Nucleus accumbens (tissue), 56 donors: ENCODE measurements at regions not wholly inside any gene's neighbourhood (a gene's known extent, or its start where the extent isn't known, plus 50 kb on each side); places are given as distances from the start of the nearest gene placed in this dataset.

Experiments
- DNase-seq, 56 donors: peaks; one replicate each; lab custom pipeline; 2025; lab: John Stamatoyannopoulos, UW

DNA sequence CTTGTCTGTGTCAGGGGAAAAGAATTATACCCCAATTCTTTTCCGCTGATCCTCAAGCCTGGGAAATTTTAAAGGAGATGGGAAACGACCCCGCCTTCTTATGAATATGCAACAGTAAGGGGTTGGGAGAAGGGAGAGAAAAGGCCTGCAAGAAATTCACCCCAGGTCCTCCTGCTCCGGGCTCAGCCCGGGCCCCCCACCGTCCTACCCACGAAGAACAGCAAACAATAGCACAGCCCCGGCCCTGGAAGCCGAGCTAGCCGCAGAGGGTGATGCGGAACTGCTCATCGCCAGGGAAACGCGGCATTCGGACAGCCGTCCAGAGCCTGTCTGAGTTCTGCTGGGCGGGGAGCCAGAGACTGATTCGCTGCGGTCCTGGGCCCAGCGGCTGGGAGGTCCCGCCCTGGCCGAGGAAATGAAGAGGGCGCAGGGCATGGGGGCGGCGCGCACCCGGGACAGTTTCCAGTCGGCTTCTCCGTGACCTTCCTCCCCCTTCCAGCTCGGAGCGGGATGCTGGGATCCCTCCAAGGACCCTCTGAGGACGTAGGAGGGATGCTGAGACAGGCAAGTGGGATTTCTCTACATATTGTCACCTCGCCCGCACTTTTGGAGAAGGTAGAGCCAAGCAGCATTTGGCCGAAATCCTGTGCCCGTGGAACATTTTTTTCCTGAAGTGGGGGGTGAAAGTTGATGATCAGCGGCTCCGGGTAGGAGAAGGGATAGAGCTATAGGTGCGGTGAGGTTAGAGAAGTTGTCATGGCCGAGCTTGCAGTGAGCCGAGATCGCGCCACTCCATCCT, 82.3 kb upstream of the C1QTNF9B start:
- DNase-seq: peak; percentile 18 to 90 (median 72)

DNA sequence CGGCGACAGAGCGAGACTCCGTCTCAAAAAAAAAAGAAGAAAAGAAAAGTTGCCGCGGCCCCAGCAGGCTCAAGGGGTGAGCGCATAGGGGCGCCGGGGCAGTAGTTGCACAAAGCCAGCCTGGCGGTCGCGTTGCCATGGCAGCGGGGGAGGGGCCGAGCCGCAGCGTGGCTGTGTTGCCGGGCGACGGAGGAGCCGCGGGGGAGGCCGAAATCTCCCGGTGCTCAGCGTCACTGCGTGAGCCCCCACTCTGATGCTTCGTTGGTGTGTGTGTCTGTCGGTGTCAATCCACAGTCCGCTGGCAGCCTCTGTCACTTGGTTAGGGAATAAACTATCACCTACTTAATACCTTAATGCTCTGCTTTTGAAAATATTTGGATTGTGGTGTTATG, 82.9 kb upstream of the C1QTNF9B start:
- peak; percentile 33 to 96 (median 84) for DNase-seq

DNA sequence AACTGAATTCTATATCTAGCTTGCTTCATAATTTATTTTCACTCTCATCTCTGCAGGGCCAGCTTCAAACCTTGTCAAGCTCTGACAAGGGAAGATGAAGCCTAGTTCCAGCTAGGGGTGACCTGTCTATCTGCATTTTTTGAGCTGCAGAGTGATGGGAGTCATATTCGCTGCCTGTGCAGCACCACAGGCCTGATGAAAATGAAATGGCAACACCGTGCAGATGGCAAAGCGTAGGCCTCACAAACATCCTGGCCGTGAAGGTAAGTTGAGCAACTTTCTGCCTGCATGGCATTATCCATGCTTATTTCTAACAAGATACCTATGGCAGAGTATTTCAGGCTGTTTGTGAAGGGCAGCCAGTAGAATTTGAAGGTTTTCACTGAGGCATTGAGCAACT, 86.4 kb upstream of the C1QTNF9B start:
- no peak for DNase-seq

DNA sequence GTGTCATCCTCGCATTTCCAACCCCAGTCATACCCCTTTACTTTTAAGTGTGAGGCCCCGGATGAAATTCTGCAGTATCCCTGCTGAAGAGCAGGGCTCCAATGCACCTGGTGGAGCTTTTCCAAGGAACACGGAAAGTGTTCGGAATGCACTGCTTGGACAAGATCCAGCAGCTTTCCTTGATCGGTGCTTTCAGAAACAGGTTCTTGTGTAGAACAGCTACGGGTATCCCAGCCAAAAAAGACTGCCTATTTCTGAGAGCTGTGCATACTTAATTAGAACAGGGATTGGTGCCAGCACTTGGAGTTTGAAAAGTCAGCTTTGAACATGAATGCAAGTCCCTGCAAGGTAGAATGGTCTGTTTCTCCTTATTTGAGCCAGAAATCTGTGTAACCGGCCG, 87.2 kb upstream of the C1QTNF9B start:
- peak in 2 of 56 donors; percentile 20 to 33 for DNase-seq

DNA sequence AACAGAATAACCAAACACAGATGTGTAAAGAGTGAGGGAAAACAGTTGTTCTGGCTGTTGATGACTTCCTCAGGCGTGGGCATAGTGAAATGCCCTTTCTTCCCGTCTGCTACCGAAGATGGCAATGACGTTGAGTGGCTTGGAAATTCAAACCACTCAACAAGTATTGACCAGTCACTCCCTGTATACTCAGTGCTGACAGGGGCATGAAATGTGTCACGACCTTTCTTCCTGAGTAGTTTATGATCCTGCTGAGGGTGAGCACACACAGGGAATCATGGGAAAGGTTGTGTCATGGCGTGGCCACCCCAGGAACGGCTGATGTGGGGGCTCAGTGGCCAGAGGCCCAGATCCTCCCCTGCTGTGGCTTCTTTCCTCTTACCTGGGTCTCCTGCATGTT, 87.8 kb upstream of the C1QTNF9B start:
- DNase-seq: no peak

DNA sequence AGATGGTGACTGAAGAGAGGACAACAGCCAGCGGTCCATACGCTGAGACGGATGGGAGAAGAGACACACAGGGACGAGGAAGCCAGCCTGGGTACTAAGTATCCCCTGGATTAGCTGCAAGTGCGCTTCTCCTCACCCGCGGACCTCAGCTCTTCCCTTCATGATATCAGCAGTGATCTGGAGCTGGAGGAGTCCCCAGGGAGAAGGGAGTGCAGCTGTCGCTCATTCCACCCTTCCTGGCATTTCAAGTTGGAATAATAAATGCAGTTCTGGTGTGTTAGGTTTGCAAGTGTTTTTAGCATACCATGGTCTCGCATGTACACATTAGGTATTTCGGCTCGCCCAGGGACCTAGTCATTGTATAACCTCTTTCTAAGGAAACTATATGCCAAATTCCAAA, 88.5 kb upstream of the C1QTNF9B start:
- DNase-seq: no peak

DNA sequence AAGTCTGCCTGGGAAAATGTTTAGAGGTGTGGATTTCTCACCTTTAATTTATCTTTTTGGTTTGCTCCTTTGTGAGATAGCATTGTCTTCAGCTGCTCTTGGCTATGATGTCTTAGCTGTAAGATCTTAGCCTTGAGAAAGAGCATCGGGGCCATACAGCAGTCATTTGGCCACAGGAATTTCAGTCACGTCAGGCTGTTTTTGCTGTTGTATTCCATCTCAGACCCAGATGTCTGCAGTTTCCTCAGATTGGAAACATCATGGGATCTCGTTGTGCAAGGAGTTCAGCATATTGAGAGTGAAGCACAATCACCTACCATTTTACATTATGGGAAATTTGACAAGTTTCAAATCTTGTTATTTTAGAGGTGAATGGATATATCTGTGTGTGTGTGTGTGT, 89.3 kb upstream of the C1QTNF9B start:
- no peak for DNase-seq

DNA sequence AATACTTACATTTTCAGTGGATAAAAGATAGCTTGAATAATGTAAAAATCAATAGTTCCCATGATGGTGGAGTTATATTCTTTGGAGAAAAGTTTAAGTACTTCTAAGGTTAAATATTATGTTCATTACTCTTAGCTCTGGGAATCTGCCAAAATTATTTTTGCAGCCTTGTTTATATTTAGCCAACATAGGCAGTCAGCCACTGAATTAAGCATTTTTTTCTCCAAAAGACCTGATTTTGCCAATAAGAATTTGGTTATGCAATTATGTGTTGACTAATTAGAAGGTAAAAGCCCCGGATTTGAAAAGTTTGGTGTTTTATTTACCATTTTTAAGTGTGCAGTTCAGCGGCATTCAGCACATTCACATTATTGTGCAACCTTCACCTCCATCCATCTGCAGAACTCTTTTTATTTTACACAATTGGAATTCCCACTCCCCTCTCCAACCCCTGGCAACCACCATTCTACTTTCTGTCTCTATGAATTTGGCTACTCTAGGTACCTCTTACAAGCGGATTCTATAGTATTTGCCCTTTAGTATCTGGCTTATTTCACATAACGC, 90.1 kb upstream of the C1QTNF9B start:
- DNase-seq: no peak

DNA sequence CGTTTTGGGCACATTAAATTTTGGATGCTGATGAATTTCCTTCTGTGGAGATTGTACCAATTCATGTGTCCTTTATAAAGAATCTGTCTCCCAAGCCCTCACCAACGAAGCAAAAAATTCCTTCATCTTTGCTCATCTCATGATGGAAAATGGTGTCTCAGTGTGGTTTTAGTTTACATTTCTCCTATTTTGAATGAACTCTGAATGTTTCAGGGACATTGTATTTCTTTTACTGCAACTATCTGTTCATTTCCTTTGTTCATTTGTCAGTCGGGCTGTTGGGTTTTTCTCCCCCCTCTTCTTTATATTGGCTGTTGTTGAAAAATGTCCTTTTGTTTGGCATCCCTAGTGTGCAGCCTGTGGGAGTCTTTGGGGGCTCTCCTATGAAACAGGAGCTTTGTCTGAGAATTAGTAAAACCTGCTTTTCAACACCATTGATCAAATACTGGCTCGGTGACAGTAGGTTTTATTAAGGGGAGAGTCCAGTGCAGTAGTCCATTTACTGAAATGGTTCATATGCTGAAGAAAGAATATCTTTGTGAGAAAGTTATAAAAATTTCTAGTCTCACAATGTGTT, 91.3 kb upstream of the C1QTNF9B start:
- no peak for DNase-seq

DNA sequence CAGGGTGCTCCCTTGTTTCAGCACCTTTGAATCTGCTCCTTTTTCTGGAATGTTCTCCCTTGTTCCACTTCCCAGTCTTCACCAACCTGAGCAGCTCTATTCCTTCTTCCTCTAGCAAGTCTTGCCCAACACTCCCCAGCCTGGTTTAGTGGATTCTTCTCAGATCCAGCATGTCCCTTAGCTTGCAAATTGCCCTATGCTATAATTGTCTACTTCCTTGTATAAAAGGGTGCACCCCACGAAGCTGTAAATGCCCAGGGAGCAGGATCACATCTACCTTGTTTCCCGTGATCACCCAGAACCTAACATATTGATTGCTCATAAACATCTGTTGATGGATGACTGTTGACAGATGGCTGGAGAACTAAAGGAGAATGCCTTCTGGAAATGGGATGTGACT, 93.2 kb upstream of the C1QTNF9B start:
- no peak for DNase-seq

DNA sequence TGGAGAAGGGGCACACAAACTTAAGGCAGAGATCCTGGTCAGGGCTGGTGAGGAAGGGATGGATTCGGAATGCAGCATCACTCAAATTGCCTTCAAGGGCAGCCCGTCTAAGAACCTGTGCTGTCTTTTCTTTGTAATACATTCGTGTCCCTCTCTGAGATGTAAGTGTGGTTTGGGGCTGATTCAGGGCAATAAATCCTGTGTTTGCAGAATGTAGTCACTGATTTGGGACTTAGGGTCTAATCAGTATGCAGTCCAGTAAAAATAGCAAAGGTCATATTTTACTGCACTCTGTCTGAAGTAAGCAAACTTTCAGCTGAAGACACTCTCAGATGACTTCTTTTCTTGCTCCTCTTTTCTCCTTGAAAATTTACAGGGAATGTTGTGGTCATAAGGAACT, 93.8 kb upstream of the C1QTNF9B start:
- DNase-seq: no peak

DNA sequence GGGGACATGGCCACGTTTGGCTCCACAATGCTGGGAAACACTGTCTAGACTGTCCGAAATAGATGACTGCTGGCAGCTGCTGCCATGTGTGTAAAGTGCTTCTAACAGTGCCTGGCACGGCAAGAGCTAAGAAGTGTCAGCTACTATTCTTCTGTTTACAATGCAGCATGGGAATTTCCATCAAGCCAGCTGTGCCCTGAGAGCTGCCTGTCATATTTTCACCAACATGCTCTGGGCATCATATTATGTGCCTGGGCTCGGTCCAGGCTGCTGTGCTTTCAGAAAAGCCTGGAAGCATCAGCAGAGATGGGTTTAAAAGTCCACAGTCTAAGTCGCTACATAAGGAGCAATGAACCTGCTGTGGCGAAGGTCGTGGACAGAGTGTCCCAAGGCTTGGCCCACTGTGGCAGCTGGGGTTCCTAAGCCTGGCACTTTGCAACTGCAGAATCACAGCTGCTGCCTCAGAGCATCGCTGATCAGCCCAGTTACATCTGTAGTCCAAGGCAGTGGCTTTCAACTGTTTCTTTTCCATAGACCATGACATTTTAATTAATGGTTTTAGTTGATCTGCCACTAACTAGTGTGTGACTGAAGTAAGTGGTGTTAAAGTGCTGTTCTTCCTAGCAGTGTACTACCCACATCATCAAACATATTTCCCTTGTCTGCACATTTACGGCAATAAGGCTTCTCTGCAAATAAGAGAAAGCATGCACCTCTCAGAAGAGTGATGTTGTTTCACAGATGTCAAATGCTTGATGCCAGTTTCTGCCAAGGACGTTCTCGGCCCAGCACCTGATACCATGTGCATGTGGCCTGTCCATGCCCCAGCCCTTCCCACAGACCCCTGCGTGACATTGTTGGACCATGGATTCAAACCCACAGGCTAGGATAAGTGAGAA, 95.7 kb upstream of the C1QTNF9B start:
- DNase-seq: peak in 54 of 56 donors; percentile 21 to 94 (median 78)

DNA sequence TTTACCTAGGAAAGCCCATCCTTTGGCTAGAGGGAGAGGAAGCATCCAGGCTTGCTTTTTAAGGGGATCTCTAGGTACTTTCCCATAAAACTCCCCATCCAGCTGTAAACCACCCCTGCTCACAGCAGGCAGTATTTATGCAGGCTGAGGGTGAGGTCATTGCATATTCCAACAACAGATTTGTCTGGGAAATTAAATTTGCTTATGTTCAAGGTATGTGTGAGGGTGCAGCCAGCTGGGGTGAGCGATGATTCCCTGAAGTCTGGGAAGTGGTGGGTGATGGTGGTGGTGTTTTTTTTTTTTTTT, 96.3 kb upstream of the C1QTNF9B start:
- no peak for DNase-seq

DNA sequence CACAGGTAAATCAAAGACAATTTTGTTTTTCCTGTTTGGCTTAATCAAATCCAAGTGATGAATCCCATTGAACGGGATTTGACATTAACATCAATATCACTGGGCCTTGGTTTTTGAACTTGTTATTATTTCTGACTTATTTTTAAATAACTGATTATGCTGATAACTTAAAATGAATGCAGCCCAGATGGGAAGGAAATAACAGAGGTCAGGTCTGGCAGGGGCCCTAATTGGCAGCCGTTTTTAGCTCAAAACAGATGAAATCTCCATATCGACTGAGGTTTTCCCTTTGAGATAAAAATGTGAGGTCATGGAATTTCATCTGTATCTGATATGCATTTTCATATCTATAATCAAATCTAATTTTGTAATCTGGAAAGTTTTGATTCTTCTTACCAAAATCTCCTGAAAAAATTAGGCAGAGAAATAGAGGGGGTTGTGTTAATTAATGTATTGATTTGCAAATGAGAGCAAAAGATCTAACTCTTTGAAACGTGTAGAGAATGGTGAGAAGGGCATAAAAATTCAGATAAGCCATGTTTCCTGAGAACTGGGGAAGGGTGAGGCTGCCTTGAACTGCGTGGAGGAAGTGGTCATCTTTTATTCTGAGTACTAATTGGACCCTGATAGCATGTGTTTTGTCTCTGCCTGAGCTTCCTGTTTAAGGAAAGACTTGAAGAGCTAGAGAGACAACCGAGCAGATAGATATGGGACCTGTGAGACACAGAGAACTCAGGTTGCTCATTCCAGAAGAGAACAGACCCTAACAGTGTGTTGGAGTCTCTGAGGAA, 98.2 kb upstream of the C1QTNF9B start:
- DNase-seq: no peak

DNA sequence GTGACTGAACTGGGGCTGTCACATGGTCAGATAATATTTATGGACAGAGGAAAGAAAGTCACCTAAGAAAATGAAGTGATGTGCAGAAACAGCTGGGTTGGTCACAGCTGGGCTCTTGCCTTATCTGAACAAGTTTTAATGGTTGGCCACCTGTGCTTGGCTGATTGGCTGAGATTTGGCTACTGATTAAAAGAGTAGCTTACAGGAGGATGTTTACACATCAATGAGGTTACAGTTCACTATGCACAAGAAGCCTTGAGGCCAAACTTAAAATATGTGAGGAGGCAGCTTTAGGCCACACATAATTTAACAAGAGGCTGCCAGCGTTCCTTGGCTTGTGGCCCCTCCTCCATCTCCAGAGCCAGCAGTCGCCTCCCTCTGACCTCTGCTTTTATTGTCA, 99.2 kb upstream of the C1QTNF9B start:
- no peak for DNase-seq

DNA sequence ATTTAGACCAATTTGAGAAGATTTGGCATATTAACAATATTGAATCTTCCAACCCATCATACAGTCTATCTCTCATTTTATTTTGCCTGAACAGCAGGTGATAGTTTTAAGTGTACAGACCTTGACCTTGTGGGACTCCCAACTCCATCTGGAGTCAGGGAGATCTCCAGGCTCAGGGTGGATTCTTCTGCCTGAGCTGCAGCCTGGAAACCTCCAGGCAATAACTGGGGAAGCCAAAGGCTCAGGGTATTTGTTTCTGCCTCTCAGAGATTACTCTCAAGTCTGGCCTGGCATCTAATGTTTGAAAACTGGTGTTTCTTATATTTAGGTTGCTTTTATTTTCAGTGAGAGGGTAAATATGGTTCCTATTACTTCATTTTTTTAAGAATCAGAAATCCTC, 102.1 kb upstream of the C1QTNF9B start:
- no peak for DNase-seq

DNA sequence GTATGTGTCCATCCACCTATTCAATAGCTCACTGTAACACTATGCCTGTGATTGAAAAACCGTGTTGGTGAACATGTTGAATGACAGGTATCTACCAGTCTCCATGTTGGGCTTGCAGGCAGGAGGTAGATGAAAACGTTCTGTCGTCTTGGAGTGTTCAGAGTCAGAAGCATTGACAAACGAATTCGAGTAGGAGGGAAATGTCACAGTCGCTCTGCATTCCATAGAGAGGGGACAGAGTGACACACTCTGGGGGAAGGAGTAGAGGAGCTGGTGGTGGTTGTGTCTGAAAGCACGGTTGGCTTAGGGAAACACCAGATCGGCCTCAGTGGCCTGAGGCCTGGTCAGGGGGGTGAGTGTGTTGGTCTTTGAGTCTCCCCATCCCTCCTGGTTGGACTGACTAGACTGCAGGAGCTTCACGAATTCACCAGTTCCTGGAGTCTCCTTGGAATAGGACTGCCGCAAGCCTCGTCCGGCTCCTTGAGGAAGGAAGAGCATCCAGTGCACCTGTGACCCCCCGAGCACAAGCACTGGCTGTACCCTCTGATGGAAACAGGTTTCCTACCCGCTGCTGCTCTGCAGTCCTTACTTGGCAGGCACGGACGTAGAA, 105.0 kb upstream of the C1QTNF9B start:
- DNase-seq: peak in 8 of 56 donors; percentile 10 to 46 (median 32)

DNA sequence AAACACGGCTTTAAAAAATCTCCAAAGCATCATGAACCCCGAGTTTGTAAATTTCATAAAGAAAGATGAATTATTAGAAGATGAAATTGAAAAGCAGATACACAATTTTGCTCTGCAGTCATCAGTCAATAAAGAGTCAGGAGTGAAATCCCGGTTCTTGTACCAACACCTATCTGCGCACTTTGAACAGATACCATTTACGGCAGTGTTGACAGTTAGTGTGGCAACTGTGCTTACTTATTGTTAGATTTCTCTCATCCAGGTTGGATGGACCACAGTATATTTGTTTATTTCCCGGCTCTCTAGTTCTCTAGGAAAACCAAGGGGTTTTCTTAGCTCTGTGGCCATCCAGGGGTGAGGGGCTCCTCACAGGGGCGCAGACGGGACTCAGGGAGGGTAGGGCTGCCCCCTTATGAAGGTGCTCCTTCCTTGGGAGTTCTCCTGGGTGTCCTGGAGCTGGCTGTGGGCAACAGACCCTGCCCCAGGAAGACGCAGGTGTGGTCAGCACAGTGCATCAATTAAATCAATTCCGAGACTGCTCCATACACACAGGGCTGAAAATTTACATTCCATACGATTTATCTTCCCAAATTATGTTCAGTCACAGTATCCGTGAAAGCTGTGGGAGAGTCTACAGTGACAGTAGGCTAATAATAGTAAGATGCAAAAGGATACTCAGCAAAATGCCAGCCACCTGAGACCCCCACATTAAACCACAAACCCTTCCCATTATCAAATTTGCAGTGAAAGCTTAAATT, 107.0 kb upstream of the C1QTNF9B start:
- no peak for DNase-seq

DNA sequence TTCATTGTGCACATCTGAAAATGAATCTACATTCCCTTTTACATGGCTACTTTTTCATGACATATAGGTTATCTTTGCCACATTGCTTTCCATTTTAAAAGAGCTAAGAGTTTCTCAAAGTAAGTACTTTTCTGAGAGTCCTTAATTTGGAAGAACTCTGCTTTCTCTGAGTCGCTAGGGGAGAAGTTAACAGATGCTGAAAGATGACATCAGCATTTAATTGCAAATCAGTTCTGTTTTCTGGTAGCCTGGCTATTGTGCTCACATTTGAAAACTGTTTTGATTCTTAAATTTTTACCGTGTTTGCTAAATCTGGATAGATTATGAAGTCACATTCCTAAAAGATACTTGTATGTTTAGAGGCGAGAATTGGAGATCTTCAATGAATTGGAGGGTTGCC, 107.7 kb upstream of the C1QTNF9B start:
- no peak for DNase-seq
